HG02840 (cell line): ENCODE measurements at regions not wholly inside any gene's neighbourhood (a gene's known extent, or its start where the extent isn't known, plus 50 kb on each side); places are given as distances from the start of the nearest gene placed in this dataset.
"Not testable (repeated sequence)": the region's sequence is repeated elsewhere in the genome, so short reads cannot be mapped to it uniquely, and the experiment has no call there.

Experiments
- ATAC-seq: cut with Tn5 transposase; IDR thresholded peaks from one replicate; pipeline ENCODE4 v1.9.1; 2021; ENCODE audit warnings: mild to moderate bottlenecking, moderate library complexity, moderate number of reproducible peaks; ENCODE audit not compliant: unreplicated experiment, low FRiP score

DNA sequence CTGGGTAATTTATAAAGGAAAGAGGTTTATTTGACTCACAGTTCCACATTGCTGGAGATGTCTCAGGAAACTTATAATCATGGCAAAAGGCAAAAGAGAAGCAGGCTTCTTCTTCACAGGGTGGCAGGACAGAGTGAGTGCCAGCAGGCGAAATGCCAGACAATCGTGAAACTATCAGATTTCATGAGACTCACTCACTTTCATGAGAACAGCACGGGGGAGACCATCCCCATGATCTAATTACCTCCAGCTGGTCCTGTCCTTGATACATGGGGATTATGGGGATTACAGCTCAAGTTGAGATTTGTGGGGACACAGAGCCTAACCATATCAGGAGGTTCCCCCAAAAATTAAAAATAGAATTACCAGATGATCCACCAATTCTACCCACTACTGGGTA lies 675.5 kb upstream of the SLC8A1 start:
- ATAC-seq = no peak

DNA sequence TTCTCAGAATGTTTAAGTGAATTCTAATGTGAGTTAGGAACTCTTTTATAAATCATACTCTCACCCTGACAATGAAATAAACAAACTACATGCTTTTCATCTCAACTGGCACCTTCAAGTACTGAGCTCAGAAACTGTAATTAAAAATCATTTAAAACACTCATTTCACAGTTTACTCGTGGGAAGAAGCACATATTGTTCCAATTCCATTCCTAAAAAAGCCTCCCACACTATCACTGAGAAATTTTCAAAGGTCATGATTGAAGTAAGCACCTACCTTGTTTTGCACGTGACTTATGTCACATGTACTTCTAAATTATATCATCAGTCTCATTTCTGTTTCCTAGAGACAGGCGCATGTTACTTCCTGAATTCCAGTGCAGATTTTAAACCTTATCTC lies 678.1 kb upstream of the SLC8A1 start:
- no peak for ATAC-seq

DNA sequence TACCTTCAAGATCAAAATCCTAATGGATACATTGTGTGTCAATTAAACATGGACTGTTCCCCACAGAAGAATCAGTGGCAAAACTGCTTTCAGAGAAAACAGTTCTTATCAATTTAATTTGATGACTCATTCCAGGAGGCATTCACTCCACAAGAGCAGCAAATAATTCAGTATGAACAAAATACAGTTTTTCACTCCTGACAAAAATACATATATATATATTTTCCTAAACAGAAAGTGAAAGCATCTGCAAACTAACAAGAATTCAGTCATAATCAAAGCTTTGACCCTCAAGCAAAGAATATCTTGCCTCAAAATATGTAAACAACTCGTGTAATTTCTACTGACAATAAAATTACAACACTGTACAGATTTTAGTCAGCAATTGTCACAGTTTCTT lies 685.1 kb upstream of the SLC8A1 start:
- ATAC-seq = no peak

DNA sequence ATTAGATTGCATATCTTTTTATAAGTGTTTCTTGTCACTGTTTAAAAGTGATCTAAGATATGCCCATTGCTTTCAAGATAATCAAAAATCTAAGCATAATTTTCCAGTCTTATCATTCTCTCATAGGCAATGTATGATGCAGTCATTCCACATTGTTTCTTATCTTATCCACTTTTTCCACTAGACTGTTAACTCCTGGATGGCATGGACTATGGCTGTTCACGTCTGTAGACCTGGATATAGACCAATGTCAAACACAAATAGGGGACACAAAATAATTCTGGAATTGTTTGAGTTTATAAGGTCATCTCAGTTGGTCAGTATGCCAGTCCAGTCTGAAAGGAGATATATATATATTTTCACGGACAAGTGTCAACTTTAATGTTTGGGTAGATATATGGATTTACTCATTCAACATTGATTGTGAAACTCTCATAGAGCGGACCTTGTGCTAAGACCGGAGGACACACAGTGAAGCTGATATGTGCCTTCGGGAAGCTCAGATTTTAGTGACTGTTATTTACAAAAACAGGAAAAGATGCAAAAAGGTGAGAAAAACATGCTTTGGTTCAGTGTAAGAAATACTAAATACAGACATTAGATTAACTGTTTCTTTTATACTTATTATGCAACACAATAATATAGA lies 689.4 kb upstream of the SLC8A1 start:
- ATAC-seq = no peak

DNA sequence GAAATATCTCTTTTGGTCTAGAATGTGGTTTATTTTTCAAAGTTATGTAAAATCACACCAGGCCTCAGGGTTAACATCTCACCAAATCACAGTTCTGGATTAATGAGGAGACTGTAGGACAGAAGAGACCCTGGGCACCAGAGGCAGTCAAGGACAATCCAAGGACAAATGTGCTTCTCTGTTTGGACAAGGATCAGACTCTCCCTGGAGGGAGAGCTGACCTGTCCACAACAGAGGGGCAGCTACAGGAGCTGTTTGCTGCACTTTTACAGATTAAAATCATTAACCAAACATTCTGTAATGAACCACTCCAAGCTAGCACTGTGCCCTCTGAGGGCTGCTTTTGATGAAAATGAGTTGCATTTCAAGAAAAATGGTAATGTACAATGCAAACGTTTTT lies 690.6 kb upstream of the SLC8A1 start:
- no peak for ATAC-seq

DNA sequence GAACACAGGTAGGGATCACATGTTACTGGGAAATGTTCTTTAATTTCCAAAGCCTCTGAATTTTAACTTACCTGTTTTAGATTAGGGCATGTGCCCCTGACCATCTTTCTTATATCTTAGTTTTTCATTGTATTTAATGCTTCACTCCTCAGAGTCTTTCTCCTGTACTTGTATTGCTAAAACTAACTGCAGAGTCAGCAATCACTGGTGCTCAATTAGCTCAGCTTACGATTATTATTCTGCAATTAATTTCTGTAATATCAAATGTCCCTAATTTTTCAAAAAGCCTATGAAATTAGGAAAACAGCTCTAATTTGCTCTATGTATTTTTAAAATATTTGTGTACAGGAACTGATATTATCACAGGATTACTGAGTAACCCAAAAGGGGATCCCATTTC lies 693.2 kb upstream of the SLC8A1 start:
- no peak for ATAC-seq

DNA sequence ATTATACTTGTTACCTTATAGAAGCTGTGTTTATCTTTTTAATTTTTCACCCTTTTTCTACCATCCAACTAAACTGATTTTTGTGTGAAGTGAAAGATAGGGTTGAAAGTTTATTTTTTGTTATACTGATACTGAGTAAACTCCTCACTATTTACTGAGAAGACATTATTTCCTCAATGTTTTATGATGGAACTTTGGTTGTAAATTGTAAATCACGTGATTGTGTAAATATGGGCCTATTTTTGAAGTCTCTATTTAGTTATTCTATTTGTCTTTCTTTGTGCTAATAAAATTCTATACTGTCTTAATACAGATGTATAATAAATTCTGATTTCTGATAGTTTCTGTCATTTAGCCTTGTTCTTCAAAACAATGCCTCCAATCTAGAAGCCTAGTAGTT lies 697.2 kb upstream of the SLC8A1 start:
- ATAC-seq = no peak

DNA sequence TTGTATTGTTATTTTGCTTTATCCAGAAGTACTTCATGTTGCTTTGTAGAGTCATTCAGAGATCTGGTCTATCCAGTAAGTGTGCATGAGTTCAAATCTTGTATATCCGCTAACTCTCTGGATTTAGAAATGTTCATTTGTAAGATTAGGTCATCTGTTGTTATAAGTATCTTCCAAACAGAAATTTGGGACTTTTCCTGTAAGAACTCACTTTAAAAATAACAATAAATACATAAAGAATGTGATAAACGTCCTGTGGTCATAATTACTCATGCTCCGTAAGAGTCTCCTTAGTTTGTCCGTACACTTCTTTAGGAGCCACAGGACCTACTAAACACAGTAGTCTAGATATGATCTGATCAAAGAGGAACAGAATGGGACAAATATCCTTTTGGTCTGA lies 699.9 kb upstream of the SLC8A1 start:
- no peak for ATAC-seq

DNA sequence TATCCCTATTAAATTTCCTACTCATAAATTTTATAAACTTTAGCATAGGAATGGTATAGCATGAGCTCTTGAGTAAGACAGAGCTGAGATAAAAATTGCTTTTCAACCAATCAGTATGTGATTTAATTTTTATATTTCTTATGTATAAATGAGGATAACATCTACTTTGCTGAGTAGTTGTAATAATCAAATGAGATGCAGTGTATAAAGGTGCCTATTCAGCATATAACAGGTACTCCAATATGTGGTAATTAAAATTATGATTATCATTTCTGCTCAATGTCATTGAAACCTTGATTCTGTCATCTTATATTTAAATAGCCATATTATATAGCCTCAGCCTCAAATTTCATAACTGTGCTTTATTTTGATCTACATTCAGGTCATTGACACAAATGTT lies 700.4 kb upstream of the SLC8A1 start:
- ATAC-seq = no peak

DNA sequence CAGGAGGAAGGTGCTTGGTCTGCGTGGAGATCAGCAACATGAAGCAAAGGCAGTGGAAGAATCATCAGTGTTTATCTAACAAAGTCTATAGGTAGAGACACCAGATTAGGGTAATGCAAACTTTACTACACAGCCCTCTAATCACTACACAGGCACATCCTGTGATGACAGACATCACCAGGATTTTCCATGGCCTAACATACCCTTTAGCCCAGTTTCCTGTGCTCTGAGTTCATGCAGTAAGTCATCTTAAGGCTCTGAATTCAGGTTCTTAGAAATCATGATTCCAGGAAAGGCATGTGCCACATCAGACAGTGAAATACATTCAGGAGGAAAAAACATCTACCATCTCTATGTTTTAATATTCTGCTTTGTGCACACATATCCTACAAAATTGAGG lies 708.5 kb upstream of the SLC8A1 start:
- no peak for ATAC-seq

DNA sequence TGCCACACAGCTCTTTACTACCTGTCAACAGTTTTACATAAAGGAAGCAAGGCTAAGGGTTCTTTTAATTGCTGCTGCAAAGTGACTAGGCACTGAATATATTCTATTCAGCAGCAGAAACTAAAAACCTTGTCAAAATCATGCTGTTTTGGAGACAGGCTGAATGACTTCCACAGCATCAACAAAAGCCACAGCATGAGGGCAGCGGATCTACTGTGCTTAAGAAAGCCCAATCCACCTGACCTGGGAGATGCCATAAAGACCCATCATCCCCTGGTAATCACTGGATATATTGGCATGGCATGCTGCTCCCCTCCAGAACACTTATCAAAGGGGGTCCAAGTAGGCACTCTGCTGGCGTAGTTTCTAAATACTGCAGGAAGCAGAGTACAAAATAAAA lies 715.1 kb upstream of the SLC8A1 start:
- no peak for ATAC-seq

DNA sequence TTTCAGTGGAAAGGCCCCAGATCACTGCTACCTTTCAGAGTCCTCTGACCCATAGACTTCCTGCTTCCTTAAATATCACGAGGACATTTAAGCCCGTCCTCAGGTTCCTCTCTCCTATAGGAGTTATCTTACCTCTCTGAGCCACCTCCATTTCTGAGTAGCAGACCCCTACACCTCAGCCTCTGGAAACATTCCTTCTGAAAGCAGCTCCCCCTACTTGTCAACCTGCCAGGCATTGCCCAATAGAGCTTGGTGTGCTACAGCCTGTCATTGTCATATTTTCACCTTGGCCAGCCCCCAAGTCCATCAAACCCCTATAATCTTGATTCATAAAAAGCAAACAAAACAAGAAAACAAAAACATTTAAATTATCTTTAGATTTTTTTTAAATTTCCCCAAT lies 717.9 kb upstream of the SLC8A1 start:
- no peak for ATAC-seq

DNA sequence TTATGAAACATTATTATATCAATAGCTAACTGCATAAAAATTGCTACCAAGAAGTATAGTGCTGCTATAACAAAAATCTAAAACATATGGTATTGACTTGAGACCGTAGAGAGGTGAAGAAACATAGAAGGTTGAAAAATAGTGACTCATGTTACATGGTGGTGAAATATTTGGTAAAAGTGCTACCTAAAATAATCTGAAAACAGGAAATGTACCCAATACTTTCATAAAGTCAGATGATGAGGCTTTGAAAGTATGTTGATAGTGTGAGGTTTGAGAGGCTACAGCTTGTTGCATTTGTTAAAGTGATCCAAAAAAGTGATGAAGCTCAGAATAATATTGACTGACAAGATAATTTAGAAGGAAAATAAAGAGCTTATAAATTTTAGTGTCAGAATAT lies 718.7 kb upstream of the SLC8A1 start:
- no peak for ATAC-seq

DNA sequence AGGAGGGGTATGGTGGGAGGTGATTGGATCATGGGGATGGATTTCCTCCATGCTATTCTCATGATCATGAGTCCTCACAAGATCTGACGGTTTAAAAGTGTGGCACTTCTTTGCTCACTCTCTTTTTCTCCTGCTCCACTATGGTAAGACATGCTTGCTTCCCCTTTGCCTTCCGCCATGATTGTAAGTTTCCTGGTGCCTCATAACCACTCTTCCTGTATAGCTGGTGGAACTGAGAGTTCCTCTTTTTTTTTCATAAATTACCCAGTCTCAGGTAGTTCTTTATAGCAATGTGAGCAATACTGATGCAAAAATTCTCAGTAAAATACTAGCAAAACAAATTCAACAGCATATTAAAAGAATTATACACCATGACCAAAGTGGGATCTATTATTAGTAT lies 728.5 kb upstream of the SLC8A1 start:
- ATAC-seq = no peak

DNA sequence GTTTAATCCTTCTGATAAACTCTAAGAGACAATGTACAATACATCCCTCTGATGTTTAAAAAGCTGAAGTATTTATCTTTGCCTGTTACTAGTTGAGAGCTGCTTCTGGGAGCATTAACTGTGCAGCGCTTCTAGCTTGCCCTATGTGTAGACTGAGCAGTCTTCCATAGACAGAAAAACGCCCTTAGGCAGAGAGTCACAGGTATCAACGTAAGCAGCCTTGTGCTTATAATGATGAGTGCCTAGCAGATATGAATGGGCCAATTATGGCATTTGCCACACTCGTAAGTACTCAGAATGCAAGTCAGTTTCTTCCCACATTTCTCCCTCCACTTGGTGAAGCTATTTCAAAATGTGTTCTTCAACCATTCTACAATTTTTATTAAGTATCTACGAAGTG lies 731.1 kb upstream of the SLC8A1 start:
- ATAC-seq = no peak

DNA sequence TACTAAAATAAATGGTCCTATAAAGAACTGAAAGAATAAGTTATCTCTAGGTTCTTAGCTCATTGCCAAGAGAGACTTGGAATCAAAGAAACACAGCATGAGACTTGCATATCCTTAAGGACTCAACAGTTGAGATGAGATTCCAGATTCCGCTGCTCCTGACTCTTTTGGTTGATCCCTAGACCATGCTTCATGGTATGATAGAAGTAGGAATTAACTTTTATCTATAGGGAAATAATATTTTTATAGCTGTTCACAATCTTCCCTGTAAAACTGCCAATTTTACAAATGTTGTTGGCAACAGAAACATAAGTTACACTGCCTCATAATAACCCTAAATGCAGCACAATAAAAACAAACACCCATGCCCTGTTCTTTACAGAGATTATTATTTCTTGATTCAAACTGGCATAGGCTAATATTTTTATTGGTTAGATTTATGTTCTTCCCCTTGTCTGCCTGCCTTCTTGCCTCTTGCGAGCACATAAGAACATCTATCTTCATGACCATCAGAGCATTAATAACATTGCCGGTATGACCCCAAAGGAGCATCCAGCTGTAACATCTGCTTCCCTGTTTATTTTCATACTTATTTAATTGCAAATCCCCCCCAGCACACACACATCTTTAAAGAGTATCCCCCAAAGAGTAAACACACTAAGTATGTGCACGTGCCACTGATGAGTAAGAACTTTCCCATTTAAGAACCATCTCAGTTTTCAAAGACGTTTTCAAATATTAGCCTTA lies 735.7 kb upstream of the SLC8A1 start:
- ATAC-seq = no peak

DNA sequence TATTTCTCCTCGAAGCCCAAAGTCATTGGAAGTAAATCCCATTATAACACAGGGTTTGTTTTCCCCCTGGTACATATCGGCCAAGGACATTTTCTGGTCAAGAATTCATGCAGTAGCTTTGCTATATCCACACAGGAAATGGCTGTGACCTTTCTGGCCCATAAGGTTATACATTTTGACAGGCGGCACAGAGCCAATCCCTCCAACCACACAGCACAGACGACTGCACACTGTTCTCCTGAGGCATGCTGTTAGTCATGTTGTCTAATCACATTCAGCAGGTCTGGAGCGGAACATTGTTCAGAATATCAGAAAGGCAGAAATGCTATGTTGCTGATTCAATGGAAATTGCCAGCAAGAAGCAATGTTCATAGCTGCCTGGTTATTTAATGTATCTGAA lies 742.3 kb upstream of the SLC8A1 start:
- ATAC-seq = no peak

DNA sequence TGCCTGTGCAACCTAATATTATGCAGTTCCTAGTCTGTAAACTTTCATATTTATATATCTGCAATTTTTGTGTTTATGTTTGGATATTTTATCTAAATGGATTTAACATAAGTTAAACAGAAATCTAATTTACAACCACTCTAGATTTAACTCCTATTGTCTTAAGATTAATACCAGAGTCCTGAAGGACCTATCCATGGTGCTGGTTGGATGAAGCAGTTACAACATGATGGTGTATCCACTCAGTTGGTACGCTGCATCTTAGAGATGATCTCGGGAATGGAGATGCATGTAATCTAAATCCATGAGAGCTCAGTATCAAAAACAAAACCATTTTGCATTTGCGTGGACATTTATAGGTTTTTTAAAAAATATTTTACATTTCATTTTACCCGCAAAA lies 745.9 kb upstream of the SLC8A1 start:
- ATAC-seq = no peak

DNA sequence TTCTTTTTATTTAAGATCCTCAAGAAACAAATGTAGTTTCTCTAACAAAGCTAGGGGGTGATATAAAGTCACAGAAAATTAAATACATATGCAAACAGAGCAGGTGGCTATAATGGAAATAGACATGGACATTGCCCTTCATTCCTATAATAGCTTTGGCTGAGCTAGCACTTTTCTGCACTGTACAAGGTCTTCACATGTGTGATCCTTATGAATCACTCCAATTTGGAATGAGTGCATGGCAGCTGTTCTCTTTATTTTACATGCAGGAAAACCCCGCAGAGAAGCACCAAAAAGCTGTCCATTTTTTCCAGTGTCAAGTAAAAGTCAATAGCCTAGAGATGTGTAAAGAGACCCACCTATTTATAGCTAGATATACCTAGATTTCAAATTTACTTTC lies 747.4 kb upstream of the SLC8A1 start:
- ATAC-seq = no peak

DNA sequence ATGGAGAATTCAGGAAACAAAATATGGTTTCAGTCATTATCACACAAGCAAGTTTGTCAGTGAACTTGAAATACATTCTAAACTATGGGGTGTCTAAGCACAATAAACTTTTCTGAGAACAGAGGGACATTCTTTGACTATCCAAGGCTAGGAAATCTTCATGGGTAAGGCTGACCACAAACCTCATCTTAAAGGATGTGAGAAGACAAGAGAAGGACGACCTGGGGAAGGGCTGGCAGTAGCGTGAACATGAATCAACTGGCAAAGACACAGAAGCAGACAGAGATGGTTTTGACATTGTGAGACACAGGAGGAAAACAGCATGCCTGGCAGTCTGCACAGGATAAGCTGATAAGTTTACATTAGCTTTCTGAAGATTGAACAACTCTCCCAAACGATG lies 752.4 kb upstream of the SLC8A1 start:
- no peak for ATAC-seq

DNA sequence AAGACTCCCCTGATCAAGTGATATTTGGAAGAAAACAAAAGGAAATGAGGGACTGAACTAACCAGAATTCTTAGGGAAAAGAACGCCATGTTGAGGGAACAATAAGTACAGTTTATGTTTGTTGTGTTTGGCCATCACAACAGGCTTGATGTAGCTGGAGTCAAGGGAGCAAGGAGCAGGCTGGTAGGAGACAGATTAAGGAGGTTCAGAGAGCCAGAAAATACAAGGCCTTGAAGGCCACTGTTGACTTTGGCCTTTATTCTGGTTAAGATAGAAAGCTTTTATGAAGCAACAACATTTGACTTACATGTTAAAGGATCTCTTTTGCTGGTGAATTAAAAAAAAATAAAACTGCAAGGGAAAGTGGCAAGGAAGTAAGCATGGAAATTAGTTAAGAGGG lies 754.1 kb upstream of the SLC8A1 start:
- no peak for ATAC-seq

DNA sequence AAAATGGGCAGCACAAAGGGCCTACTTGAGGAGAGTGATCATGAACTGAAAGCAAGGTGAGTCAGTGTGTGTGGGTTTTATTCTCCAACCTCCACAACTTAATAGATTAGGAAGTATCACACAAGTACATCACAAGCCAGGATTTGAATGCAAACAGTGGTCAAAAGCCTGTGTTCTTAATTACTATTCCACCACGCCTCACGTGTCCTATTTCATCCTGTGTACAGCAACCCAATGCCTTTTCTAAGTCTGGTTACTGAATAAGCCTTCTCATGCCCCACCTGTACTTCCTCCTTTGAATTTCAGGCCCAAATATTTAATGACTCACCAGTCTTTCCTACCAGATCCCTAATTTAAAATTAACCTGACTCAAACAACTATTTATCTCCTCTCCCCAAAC lies 755.7 kb upstream of the SLC8A1 start:
- ATAC-seq = no peak

DNA sequence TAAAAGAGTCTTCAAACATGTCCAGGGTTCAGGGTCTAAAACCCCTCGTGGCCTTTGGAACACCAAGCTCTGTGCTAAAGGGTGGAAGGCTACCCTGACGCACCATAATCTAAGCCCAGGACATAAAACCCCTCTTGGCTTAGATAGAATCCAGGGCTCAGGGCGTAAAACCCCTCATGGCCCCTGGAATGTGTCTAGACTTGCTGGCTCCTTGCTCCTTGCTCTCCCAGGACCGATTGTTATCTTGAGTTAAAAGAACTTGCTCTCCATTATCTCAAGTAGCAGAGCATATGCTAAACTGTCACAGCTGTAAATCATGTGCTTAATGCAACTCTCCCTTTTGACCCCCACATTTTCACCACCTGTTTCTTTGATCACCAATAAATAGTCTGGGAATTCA lies 758.1 kb upstream of the SLC8A1 start:
- not testable (repeated sequence) for ATAC-seq
